HCT116 (cell line): ENCODE measurements at regions not wholly inside any gene's neighbourhood (a gene's known extent, or its start where the extent isn't known, plus 50 kb on each side); places are given as distances from the start of the nearest gene placed in this dataset.
"Not testable (repeated sequence)": the region's sequence is repeated elsewhere in the genome, so short reads cannot be mapped to it uniquely, and the experiment has no call there.

ENCODE experiments used
- ATAC-seq: fragments of 200-7000 bp; cut with Tn5 transposase; 2 replicates; pipeline ENCODE4 v1.9.1; 2020; ENCODE audit warnings: mild to moderate bottlenecking, moderate library complexity
- BruUV-seq: library from RNA; stranded (reverse); fragments of 400-500 nt; replicated peaks from 2 replicates; lab custom pipeline; 2021; lab: Mats Ljungman, UMichigan
- CTCF ChIA-PET: fragments of 300-600 bp; sonication (Branson Sonifier 250); formaldehyde crosslinking; loops from one replicate; lab custom pipeline; 2021; ENCODE audit warnings: antibody characterized with exemption; lab: Charles Lee
- POLR2A ChIA-PET: fragments of 300-600, 350-600 bp; sonication (Branson Sonifier 250); formaldehyde crosslinking; loops from one replicate; lab custom pipeline; 2021; ENCODE audit warnings: antibody characterized with exemption; lab: Charles Lee
- RAD21 ChIA-PET, 2 experiments: fragments of 300-600 bp; sonication (Branson Sonifier 250); formaldehyde crosslinking; loops; one replicate each; lab custom pipeline; 2023; ENCODE audit warnings: low total read pairs in 2 of 2; ENCODE audit not compliant: uncharacterized antibody in 2 of 2, unreplicated experiment in 2 of 2, low non-redundant PET in 1 of 2; lab: Charles Lee
- DNase-seq: peaks from one replicate; pipeline ENCODE4 v3.0.0-alpha.2; 2010; ENCODE audit warnings: low read depth, low spot score
- H2AFZ ChIP-seq: fragments of 200-600 bp; shearing (Covaris generic), sonication (generic); 2 replicates; pipeline ENCODE4 v1.6.1; 2017; ENCODE audit warnings: low read depth, mixed run types, mixed read lengths, antibody characterized with exemption, low read length; ENCODE audit not compliant: poor library complexity, severe bottlenecking
- H3K27ac ChIP-seq: 2 replicates; pipeline ENCODE4 v1.5.1; 2012; ENCODE audit warnings: low read depth, low read length
- H3K27me3 ChIP-seq: fragments of 200-600 bp; sonication (generic); 2 replicates; pipeline ENCODE4 v1.6.1; 2016; ENCODE audit warnings: mixed run types, low read length, mixed read lengths; ENCODE audit not compliant: insufficient read depth
- H3K36me3 ChIP-seq, 2 experiments: fragments of 200-500 bp in 1 of 2; fragments of 200-600 bp in 1 of 2; sonication (Bioruptor generic) in 1 of 2; sonication (generic) in 1 of 2; 2 replicates each; pipeline versions ENCODE4 v1.5.1 to v1.6.1; 2014 to 2016; ENCODE audit warnings: low read length in 2 of 2, inconsistent platforms in 1 of 2, mixed read lengths in 1 of 2, mixed run types in 1 of 2; ENCODE audit not compliant: insufficient read depth in 2 of 2, control insufficient read depth in 1 of 2
- H3K4me1 ChIP-seq, 2 experiments: fragments of 200-600 bp in 1 of 2; sonication (generic) in 1 of 2; 2 replicates each; pipeline versions ENCODE4 v1.5.1 to v1.6.1; 2012 to 2017; ENCODE audit warnings: low read length in 2 of 2, inconsistent platforms in 1 of 2, mild to moderate bottlenecking in 1 of 2, mixed read lengths in 1 of 2, mixed run types in 1 of 2, moderate library complexity in 1 of 2; ENCODE audit not compliant: insufficient read depth in 2 of 2, control insufficient read depth in 1 of 2
- H3K4me2 ChIP-seq: fragments of 200-600 bp; sonication (generic); 2 replicates; pipeline ENCODE4 v1.6.1; 2017; ENCODE audit warnings: mixed run types, low read length, mixed read lengths
- H3K4me3 ChIP-seq, 2 experiments: fragments of 200-600 bp in 1 of 2; sonication (generic) in 1 of 2; replicated peaks in 1 of 2; 2 replicates each; pipeline ENCODE4 v1.5.1; 2011 to 2016; ENCODE audit warnings: low read length in 2 of 2, control low read depth in 1 of 2, low read depth in 1 of 2, mild to moderate bottlenecking in 1 of 2, mixed read lengths in 1 of 2, mixed run types in 1 of 2
- H3K79me2 ChIP-seq: fragments of 200-600 bp; sonication (generic); 2 replicates; pipeline ENCODE4 v1.6.1; 2017; ENCODE audit warnings: mild to moderate bottlenecking, mixed run types, low read length, moderate library complexity, mixed read lengths; ENCODE audit not compliant: insufficient read depth
- H3K9ac ChIP-seq: fragments of 200-600 bp; sonication (generic); 2 replicates; pipeline ENCODE4 v1.6.1; 2016; ENCODE audit warnings: low read length, mixed read lengths
- H3K9me2 ChIP-seq: fragments of 200-600 bp; sonication (generic), shearing (Covaris generic); 2 replicates; pipeline ENCODE4 v1.6.1; 2017; ENCODE audit warnings: mixed run types, mild to moderate bottlenecking, moderate library complexity; ENCODE audit not compliant: insufficient read depth
- H3K9me3 ChIP-seq, 2 experiments: fragments of 200-500 bp in 1 of 2; fragments of 200-600 bp in 1 of 2; sonication (Bioruptor generic) in 1 of 2; sonication (generic) in 1 of 2; 2 replicates each; pipeline ENCODE4 v1.6.1; 2014 to 2017; ENCODE audit warnings: low read length in 2 of 2, mixed read lengths in 2 of 2, inconsistent platforms in 1 of 2, low read depth in 1 of 2, mild to moderate bottlenecking in 1 of 2, mixed run types in 1 of 2, moderate library complexity in 1 of 2; ENCODE audit not compliant: control insufficient read depth in 1 of 2, insufficient read depth in 1 of 2
- H4K20me1 ChIP-seq: fragments of 200-600 bp; sonication (generic), shearing (Covaris generic); 2 replicates; pipeline ENCODE4 v1.6.1; 2017; ENCODE audit warnings: mixed run types, mild to moderate bottlenecking, moderate library complexity; ENCODE audit not compliant: insufficient read depth
- CTCF ChIP-seq, 3 experiments: fragments of 200-600 bp in 1 of 3; sonication (generic) in 1 of 3; IDR thresholded peaks in 2 of 3; conservative IDR thresholded peaks in 1 of 3; 2 replicates each; pipeline ENCODE4 v1.5.1; 2012 to 2017; ENCODE audit warnings: low read depth in 2 of 3, low read length in 2 of 3, antibody characterized with exemption in 1 of 3, borderline replicate concordance in 1 of 3, control low read depth in 1 of 3, mild to moderate bottlenecking in 1 of 3, mixed read lengths in 1 of 3, mixed run types in 1 of 3, moderate library complexity in 1 of 3; ENCODE audit not compliant: insufficient read depth in 1 of 3
- EGR1 ChIP-seq: IDR thresholded peaks from 2 replicates; pipeline ENCODE4 v1.6.1; 2012; ENCODE audit warnings: low read depth
- FOSL1 ChIP-seq: IDR thresholded peaks from 2 replicates; pipeline ENCODE4 v1.6.1; 2012; ENCODE audit warnings: low read depth
- REST ChIP-seq: IDR thresholded peaks from 2 replicates; pipeline ENCODE4 v1.6.1; 2012; ENCODE audit warnings: low read depth
- intact Hi-C: fragments of 100-400 bp; cut with micrococcal nuclease; formaldehyde crosslinking; loops from 2 replicates; pipeline ENCODE4 v1.10.0; 2022

GRCh38 chr4:79588679-79589078 is 180.7 kb upstream of the GK2 start (continued):
- TF ChIP-seq FOSL1 (no peak), EGR1 (no peak), REST (no peak), CTCF (IDR thresholded peaks at IDR 0.05 in 2 of 3, conservative IDR thresholded peaks at IDR 0.05 in 1 of 3; ENCODE audit: borderline replicate concordance in 1 of 3, insufficient read depth in 1 of 3, low read depth in 2 of 3, low read length in 2 of 3) (no peak)

- H3K9me2 ChIP-seq, H3K27ac ChIP-seq, H3K4me2 ChIP-seq, H3K9me3 ChIP-seq, H3K9ac ChIP-seq, ATAC-seq, H3K4me1 ChIP-seq, BruUV-seq, H2AFZ ChIP-seq, H3K36me3 ChIP-seq, intact Hi-C loops, H3K4me3 ChIP-seq, H3K79me2 ChIP-seq, CTCF ChIA-PET, H4K20me1 ChIP-seq, DNase-seq, POLR2A ChIA-PET, RAD21 ChIA-PET: not testable (repeated sequence)
- H3K27me3 ChIP-seq = 0 out of 2 replicates have a peak, but pooled peaks cover 13% of the 10 kb centered on the region
Observed at GRCh38 chr4:79587207-79587606, 179.2 kb upstream of the GK2 start.
